ENCODE measurements at regions not wholly inside any gene's neighbourhood (a gene's known extent, or its start where the extent isn't known, plus 50 kb on each side); places are given as distances from the start of the nearest gene placed in this dataset.

GRCh38 chr13:34408640-34409039 lies 533.4 kb upstream of the NBEA start:
- TF ChIP-seq FOS (IDR thresholded peaks at IDR 0.05; ENCODE audit: borderline replicate concordance, insufficient read depth, low read length) (no peak), MAX (IDR thresholded peaks at IDR 0.05; ENCODE audit: insufficient read depth, insufficient read length) (no peak), POLR2AphosphoS5 (IDR thresholded peaks at IDR 0.05; ENCODE audit: insufficient read depth, low read depth, low read length) (no peak), GATA2 (IDR thresholded peaks at IDR 0.05; ENCODE audit: insufficient read depth, insufficient read length, low read depth, low read length) (no peak), MYC (IDR thresholded peaks at IDR 0.05; ENCODE audit: low read depth, low read length) (no peak), EZH2 (IDR thresholded peaks at IDR 0.05; ENCODE audit: borderline replicate concordance, low read depth, low read length, severe bottlenecking) (no peak), JUN (IDR thresholded peaks at IDR 0.05; ENCODE audit: borderline replicate concordance, insufficient read depth, insufficient read length, low read depth) (no peak), POLR2A (IDR thresholded peaks at IDR 0.05; ENCODE audit: low read depth, low read length) (no peak), CTCF (IDR thresholded peaks at IDR 0.05; ENCODE audit: extremely low read depth in 1 of 2, insufficient read depth in 1 of 2, low read depth in 1 of 2, low read length in 2 of 2) (no peak)
- H3K36me3 ChIP-seq (ENCODE audit: control insufficient read depth in 2 of 2, extremely low read depth in 1 of 2, insufficient read depth in 2 of 2, low read length in 2 of 2), result no peaks in the 10 kb centered on the region
- intact Hi-C loops (cut with micrococcal nuclease), result no loop called here
- peaks cover 5% of the 10 kb centered on the region for H3K4me1 ChIP-seq (ENCODE audit: control insufficient read depth, extremely low read depth, insufficient read depth, low read length)
- no peaks in the 10 kb centered on the region for H3K27me3 ChIP-seq (ENCODE audit: control insufficient read depth in 2 of 2, insufficient read depth in 2 of 2, low read length in 2 of 2)
- ChIA-PET CTCF (no interaction called here), POLR2A (no interaction called here)
- no peak for FAIRE-seq
- no peaks in the 10 kb centered on the region for H3K9me3 ChIP-seq (replicated peaks; ENCODE audit: control insufficient read depth, insufficient read depth, low read length)
- no peaks in the 10 kb centered on the region for H3K79me2 ChIP-seq (ENCODE audit: control insufficient read depth, insufficient read depth, low read length)
- no peaks in the 10 kb centered on the region for H3K9me1 ChIP-seq (replicated peaks; ENCODE audit: control insufficient read depth, extremely low read depth, insufficient read depth, low read length)
- H3K27ac ChIP-seq (ENCODE audit: insufficient read depth, low read depth, low read length), result no peak overlapping the region
- DNase-seq (ENCODE audit: low read depth, low spot score), result no peak
- dilution Hi-C loops (cut with MboI; ENCODE audit: extremely low pct_ligation_motif_present, low sequenced_read_pairs), result no loop called here
- no peaks in the 10 kb centered on the region for H4K20me1 ChIP-seq (replicated peaks; ENCODE audit: control insufficient read depth, extremely low read depth, insufficient read depth, low read length)
- H2AFZ ChIP-seq (ENCODE audit: low read depth, low read length), result no peak overlapping the region
- BruUV-seq (replicated peaks), result no TSS peak
- no peak overlapping the region for H3K9ac ChIP-seq (replicated peaks; ENCODE audit: extremely low read depth, insufficient read depth, low read length)
- H3K4me2 ChIP-seq (ENCODE audit: insufficient read depth, low read length), result no peak overlapping the region
- H3K4me3 ChIP-seq (replicated peaks in 1 of 3; ENCODE audit: insufficient read depth in 1 of 3, low read depth in 1 of 3, low read length in 3 of 3), result no peak overlapping the region
